ENCODE measurements at regions not wholly inside any gene's neighbourhood (a gene's known extent, or its start where the extent isn't known, plus 50 kb on each side); places are given as distances from the start of the nearest gene placed in this dataset.
"Not testable (repeated sequence)": the region's sequence is repeated elsewhere in the genome, so short reads cannot be mapped to it uniquely, and the experiment has no call there.

DNA sequence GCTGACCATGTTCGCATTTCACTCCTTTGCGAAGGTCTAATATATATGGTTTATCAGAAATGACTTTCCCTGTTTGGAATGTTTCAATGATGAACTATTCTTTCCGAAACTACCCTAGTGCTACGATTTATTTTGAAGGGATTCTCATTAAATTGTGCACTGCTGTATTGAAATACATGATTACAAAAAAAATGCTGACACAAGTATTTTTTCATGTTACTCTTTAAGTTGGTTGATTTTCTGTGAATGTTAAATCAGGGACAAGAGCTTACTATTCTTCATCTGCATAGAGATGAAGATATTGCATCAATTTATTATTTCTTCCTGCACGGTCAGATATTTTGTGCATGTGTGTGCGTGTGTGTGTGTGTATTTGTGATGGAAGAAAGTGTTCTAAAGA is 731.5 kb upstream of the AGA start:
- DNase-seq (ENCODE audit: low read depth), result no peak

DNA sequence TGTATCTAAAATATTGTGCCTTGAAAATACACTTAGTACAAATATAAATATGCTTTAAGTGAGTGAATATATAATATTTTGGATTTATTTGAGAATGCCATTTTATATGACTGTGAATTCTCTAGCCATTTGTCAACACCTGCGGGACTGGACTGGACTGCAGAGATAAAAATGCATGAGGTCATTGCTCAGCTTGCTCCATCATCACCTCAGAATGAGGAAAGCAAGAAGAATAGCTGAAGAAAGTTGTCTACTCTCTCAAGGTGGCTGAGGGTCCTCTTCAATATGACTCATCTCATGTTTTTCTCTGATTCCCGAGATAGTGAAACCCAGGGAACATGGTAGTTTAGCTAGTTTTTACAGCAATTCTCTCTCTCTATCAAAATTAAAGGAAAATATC is 732.5 kb upstream of the AGA start:
- no peak for DNase-seq (ENCODE audit: low read depth)

DNA sequence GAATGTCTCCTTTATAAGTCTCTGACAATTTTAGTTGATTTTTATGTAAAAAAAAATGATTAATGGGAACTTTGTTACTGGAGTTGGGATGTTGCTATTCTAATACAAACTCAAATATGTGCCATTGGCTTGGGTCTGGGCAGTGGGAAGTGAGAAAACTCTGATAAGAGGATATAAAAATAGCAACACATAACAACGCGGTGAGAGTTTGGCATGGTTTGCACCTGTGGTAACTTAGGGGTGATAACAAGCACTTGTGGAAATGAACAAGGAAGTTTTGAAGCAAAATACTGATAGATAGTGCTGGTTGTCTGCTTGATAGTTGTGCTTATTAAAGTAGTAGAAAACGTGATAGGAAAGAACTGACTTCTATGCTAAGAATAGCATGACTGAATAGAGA is 743.3 kb upstream of the AGA start:
- no peak for DNase-seq (ENCODE audit: low read depth)

DNA sequence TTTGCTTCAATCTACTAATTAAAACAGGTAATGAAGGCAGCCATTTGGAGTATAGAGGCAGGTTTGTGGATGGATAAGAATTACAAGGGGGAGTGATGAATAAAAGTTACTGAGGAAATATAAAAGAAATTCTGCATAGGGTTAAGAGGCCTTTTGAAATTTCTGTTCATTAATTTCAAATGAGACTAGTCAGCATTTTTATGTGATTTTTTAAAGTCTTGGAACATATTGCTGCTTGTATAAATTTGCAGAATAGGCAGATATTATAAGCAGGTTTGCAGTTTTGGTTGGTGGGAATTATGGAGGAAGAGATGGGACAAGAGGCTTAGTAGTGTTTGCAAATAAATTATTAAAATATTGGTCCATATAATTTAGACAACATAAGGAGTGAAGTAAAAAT is 750.4 kb upstream of the AGA start:
- DNase-seq (ENCODE audit: low read depth), result no peak

DNA sequence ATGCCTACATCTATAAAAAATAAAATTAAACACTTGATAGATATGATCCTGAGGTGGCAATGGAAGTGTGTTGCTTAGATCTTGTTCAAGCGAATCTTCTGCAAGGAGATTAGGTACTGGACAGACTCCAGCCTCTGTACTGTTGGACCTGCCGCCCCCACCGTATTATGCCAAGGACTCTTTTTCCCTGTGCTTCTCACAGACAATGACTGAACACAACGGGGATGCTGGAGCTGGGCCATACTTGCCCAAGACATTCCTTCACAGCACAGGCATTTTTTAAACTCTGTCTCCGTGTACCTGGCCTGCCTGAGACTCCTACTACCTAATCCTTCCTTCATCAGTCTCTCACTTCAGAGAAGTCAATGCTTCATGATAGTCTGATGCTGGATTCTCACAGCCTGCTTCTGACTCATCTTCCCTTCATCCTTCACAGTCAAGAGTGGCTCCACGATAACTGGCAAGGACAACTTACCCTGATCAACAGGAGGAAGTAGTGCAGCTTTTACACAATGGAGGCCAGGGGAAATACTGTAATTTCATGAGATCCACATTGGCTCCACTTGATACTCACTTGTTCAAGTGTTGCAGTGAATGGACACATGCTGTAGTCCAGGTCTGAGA is 754.6 kb upstream of the AGA start:
- no peak for DNase-seq (ENCODE audit: low read depth)

DNA sequence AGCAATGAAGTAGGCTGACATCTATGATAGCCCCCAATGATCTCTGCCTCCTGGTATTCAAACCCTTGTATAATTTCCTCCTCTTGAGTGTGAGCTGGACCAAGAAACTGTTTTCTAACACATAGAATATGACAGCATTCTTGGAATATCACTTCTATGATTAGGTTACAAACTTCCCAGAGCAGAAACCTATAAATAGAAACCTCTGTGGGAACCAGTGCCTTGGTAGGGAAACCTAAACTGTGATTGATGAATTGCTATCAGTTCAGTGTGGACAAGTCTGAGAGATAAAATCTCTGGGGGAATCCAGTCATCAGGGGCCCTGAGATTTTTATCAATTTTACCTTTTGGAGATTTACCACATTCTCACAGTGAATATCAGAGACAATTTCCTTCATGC is 756.5 kb upstream of the AGA start:
- no peak for DNase-seq (ENCODE audit: low read depth)

DNA sequence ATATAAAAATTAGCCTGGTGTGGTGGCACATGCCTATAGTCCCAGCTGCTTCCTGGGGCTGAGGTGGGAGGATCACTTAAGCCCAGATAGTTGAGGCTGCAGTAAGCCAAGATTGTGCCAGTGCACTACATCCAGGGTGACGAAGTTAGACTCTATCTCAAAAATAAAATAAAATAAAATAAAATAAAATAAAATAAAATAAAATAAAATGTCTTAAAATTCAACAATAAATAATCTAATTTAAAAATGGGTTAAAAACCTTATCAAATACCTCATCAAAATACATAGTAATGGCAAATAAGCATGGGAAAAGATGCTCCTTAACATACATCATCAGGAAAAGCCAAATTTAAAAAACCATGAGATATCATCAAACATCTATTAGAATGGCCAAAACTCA is 760.2 kb upstream of the AGA start:
- DNase-seq (ENCODE audit: low read depth), result no peak

DNA sequence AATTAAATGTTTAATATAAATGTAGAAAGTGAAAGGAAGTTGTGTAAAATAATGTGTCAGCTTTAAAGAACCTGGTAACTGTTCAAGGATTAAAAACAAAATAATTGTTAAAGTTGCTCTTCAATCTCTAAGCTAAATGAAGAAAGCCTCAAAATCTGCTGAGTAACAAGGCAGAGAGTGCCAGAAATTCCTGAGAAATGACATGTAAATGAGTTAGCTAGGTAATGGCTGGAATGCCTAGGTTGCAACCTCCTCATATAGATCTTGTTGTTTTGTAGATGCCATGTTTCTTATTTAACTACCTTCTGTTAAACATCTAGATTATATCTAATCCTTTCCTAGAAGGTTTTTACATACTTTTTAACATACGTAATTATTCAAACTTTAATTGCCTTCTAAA is 763.6 kb upstream of the AGA start:
- no peak for DNase-seq (ENCODE audit: low read depth)

DNA sequence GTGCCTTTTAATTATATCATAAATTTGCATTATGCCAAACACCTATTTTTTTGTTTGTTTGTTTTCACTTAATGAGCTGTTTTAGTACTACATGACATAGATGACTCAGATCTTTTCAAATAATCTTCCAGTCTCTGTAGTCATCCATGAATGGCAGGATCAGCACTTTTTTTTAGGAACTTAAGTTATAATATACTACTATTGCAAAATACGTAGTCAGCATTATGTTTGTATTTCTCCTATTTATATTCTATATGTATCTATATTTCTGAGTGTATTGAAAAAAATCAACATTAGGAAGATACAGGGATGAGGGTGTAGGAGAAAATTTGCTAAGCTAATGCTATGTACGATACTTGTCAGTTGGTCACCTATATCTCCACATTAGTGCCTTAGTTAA is 773.1 kb upstream of the AGA start:
- DNase-seq (ENCODE audit: low read depth), result no peak

DNA sequence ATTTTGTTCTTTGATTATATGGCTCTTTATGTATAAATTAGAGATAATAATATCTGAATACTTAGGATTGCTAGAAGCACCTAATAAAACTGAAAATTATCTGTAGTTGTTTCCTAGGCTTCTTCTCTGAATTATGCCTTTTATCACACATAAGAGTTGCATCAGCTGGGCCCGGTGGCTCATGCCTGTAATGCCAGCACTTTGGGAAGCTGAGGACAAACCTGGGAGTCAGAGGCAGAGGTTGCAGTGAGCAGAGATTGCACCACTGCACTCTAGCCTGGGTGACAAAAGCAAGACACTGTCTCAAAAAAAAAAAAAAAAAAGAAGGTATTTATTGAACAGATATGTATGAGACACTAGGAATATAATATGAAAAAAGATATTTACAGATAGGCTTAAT is 773.5 kb upstream of the AGA start:
- DNase-seq (ENCODE audit: low read depth), result no peak

DNA sequence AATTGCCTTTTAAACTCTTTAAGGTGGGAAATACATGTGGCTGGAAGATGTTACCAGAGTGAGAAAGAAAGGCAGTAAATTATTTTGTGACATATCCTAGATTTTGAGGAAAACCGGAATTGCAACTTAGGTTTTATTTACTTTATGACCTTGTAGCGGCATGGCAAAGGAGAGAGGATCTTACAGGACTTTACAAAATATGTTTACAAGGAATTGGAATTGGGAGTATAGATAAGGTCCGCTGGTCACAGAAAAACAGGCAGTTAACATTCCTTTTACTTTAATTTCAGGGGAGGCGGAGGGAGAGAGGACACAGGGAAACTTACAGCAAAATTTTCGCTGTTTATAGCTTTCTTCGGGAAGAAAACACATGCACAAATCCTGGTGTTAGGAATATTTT is 784.2 kb upstream of the AGA start:
- not testable (repeated sequence) for DNase-seq (ENCODE audit: low read depth)

DNA sequence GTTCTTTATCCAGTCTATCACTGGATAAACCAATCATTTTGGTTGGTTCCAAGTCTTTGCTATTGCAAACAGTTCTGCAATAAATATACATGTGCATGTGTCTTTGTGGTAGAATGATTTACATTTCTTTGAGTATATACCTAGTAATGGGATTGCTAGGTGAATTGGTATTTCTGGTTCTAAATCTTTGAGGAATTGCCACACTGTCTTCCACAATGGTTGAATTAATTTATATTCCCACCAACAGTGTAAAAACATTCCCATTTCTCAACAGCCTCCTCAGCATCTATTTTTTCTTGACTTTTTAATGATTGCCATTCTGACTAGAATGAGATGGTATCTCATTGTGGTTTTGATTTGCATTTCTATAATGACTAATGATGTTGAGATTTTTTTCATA is 791.7 kb upstream of the AGA start:
- no peak for DNase-seq (ENCODE audit: low read depth)

DNA sequence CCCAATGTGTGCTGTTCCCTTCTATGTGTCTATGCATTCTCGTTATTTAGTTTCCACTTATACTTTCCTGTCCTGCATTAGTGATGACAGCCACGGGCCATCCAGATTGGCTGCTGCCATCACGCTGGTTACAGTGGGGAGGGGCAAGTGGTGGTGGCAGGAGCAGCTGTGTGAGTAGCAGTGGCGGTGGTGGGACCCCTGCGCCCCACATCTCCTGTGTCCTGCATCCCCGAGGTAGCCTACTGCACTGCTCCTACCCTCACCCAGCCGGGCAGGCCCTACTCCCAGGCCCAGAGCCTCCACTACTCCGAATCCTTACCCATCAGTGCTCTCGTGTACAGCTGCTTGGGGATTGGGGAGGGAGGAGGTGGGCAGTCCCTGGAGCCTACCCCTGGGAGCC is 798.7 kb upstream of the AGA start:
- no peak for DNase-seq (ENCODE audit: low read depth)

DNA sequence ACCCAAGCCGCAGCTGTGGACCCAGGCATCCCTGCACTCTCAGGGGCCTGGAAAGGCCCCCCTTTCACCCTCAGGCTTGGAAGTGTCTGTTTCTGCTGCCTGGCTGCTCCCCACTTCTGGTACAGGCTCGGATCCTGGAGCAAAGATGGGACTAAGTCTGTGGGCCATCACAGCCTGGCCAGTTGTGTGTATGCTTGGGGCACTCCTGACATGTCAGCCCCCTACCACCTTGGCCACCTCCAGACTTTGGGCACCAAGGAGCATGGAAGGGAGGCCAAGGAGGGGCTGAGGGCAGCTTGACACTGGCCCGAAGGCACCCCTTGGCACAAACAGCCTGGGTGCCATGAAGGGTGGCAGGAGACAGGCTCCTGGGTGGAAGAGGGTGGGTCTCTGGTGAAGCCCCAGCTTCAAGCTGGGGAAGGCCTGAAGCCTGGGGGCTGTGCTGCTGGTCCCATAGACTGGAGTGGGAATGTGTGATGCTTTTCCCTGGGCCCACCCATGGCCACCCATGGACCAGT is 799.4 kb upstream of the AGA start:
- no peak for DNase-seq (ENCODE audit: low read depth)

DNA sequence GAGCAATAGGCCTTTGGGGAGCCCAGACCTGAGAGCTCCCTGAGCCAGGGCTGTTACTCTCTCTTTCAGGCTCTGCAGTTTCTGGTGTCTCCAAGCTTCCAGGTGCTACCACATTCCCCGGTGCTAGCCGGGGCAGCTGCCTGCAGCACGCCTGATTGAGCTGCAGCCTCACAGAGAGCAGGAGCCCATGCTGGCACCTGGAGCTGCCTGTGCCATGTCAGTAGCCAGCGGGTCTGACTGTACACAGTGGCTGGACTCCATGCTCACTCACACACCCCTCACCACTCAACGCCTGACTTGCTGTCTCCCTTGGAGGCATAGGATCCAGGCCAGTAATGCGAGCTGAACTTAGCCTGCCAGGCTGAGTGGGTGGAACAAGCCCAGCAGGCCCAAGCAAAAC is 800.4 kb upstream of the AGA start:
- DNase-seq (ENCODE audit: low read depth), result no peak

DNA sequence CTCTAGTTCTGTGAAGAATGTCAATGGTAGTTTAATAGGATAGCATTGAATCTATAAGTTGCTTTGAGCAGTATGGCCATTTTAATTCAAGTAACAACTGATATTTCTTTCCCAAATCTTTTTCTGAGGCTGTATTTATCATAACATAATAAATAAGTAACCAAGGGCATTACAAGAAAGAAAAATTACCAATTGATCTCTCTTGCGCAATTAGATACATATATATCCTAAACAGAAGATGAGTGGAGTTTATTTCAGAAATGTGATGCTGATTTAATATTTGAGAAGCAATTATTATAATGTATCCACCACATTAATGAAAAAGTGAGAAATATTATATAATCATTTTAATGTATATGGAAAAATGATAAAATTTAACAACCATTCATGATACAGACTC is 802.5 kb upstream of the AGA start:
- no peak for DNase-seq (ENCODE audit: low read depth)

DNA sequence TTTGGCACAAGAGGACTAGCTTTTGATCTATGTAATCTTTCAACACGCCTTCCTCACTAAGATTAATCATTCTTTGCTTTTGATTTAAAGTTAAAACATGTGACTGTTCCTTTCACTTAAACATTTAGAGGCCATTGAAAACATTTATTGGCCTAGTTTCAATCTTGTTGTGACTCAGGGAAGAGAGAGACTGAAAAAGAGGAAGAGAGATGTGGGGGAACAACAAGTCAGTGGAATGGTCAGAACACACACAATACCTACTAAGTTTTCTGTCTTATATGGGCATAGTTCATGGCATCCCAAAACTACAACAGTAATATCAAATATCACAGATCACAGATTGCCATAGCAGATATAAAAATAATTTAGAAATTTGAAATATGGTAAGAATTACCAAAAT is 812.9 kb upstream of the AGA start:
- DNase-seq (ENCODE audit: low read depth), result no peak

DNA sequence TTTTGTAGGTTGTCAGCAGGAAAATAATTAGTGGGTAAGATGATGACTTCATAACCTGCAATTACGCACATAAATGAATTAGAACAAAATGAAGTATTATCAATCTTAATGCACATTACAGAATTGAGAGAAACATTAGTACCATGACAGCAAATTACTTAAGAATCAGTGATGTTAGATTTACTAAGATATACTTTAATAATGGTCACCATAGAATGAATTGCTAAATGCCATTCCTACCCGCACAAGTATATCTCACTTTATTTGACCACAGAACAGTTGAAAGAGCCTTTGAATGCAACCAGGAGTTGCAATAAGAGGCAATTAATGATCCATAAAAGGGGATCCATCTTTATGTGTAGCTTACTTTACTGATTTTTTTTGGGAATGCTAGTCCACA is 816.4 kb upstream of the AGA start:
- DNase-seq (ENCODE audit: low read depth), result no peak

DNA sequence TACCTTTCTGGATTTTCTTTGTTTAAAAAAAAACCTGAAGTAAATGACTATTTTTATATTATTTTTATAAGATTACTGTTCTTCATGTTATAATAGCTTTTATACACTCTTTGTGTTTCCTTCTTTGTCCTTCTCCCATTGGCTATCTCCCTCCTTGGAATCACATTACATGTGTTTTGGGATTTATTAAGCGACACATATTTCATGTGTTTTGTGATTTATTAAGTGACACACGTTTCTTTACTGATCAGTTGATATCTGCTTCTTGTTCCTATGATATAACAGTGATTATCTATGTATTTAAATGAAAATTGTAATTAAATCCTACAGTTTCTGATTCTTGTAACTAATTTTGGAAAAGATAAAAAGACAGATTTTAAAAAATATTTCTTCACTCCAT is 817.3 kb upstream of the AGA start:
- DNase-seq (ENCODE audit: low read depth), result no peak

DNA sequence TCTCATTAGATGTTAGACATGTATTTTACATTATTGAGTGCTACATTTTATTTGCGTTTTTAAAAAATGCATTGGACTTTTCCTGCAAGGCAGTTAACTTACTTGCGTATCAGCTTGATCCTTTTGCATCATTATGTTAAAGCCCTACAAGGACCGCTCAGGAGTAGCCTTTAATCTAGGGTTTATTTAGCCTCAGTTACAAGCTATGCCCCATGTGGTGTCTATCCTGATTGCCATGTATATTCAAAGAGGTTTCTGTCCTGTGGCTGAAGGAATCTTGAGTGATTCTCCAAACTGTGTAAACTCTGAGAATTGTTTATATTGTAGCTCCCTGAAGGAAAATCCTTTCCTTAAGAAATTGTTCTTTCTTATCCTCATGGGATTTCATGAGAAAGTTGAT is 821.8 kb upstream of the AGA start:
- no peak for DNase-seq (ENCODE audit: low read depth)

DNA sequence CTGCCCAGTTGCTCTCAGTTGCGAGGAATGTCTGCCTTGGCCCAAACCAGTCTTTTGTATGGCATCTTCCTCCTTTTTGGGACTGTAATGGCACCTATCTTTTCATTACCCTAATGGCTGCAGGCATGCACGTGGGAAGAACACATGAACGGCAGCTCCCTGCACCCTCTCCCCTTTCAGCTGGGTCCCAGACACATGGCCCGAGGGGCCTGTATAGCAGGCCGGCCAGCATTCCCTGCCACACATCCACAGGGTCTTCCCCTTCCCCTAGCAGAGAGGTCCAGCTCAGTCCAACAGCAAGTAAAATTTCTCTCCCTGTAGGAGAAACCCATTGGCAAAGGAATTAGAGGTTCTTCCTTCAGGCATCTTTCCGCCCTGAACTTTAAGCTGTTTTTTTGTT is 829.1 kb upstream of the AGA start:
- DNase-seq (ENCODE audit: low read depth), result no peak

DNA sequence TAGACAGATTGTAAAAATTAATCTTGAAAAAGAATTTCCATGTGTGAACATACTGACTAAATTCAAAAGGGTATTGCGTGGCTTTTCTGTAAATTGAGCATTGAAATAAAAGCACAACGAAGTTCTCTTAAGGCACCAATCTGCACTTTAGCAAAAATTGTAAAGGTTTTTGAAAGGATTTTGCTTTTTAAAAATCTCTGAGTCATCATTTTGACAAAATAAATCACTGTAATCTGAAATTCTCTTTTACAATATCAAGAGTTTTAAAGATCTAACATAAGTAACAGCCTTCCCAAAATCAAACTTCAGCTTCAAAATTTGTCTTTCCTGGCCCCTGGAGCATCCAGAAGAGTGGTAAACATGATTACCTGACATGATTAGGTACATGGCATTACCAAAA is 830.9 kb upstream of the AGA start:
- no peak for DNase-seq (ENCODE audit: low read depth)

DNA sequence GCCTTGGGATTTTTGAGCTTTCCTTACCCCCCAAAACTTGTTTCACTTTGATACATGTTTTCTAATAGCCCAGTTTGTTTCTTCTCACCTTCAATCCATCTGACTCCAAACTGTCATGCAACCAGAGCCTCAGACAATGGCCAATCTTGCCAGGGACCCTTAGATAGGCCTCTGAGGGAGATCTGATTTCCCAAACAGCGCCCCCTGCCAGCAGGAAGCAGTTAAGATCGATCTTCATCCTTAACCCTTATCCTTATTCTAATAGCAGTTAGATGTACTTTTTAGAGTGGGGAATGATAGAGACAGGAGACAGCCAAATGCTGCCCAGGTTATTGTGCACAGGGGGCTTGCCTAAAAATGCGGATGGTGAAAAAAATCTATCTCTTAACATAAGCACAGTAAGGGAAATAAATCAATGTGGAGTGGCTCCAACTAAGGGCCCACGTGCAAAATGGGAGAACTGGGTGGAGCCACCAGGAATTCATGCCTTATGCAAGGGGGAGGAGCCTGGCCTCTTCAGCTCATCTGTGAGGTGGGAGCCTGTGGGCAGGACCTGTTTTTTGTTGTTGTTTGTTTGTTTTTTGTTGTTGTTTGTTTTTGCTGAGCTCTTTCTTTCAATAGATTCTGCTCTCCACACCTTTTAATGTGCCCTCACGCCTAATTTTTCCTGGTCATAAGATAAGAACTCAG is 833.6 kb upstream of the AGA start:
- no peak for DNase-seq (ENCODE audit: low read depth)

DNA sequence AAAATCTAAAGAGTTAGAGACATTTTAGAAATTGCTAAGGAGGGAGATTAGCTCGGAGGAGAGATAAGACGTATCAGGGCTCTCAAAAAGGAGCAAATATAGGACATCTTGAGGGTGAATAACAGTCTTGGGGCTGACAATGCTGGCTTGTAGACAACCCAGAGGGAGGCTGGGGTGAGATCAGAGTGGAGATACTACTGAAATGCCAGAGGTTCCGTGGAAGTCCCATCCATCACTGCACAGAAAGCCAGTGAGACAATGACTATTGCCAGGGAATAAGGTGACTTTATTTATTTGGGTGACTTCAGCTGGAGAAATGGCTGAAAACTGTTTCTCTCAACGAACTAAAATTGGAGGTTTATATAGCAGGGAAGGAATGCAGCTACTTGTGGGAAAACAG is 838.1 kb upstream of the AGA start:
- DNase-seq (ENCODE audit: low read depth), result no peak
